ENCODE measurements at regions not wholly inside any gene's neighbourhood (a gene's known extent, or its start where the extent isn't known, plus 50 kb on each side); places are given as distances from the start of the nearest gene placed in this dataset.

DNA sequence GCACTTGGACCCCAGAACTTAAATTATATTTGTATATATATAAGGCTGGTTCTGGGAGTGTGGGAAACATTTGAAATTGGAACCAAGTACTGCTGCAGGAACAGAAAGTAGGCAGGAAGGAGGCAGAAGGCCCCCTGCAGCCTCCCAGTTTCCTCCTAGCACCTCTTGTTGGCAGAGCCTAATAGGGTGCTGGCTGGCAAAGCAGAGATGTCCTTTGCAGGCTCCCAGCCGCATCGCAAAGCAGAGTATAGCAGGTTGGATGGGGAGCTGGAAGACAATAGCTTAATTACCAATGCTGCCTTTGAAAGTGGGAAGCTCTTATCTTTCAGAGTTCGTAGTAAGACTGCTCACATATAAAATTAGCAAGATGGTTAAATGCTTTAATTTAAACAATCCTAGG, 370.8 kb upstream of the C11orf87 start (continued):
- TF ChIP-seq EZH2phosphoT487 (IDR thresholded peaks at IDR 0.05; ENCODE audit: borderline replicate concordance, low read depth) (no peak), GATA2 (CRISPR knock-in tag; IDR thresholded peaks at IDR 0.05) (no peak), NFIC (IDR thresholded peaks at IDR 0.05; ENCODE audit: borderline replicate concordance) (no peak), FOSL2 (IDR thresholded peaks at IDR 0.05; ENCODE audit: borderline replicate concordance, low read depth) (no peak)
- TF ChIP-seq, protein P1, sequence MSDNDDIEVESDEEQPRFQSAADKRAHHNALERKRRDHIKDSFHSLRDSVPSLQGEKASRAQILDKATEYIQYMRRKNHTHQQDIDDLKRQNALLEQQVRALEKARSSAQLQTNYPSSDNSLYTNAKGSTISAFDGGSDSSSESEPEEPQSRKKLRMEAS (IDR thresholded peaks at IDR 0.05; ENCODE audit: low read depth) = no peak
- TF ChIP-seq, protein P2, sequence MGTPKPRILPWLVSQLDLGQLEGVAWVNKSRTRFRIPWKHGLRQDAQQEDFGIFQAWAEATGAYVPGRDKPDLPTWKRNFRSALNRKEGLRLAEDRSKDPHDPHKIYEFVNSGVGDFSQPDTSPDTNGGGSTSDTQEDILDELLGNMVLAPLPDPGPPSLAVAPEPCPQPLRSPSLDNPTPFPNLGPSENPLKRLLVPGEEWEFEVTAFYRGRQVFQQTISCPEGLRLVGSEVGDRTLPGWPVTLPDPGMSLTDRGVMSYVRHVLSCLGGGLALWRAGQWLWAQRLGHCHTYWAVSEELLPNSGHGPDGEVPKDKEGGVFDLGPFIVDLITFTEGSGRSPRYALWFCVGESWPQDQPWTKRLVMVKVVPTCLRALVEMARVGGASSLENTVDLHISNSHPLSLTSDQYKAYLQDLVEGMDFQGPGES (IDR thresholded peaks at IDR 0.05; ENCODE audit: low read depth, low read length) = no peak

DNA sequence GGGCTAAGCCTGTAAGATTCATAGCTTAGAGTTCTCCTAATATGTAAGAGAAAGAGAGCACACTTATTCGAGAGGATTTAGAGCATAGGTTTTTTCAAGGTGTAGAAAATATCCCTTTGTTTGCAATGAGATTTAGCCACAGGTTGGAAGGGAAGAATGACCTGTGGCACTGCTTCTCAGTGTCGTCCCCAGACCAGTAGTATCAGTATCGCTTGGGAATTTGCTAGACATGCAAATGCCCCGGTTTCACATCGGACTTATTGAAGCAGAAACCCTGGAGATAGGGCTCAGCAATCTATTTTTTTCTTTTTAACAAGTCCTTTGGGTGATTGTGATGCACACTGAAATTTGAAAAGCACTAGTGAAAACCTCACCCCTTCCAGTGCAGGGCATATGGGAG, 362.6 kb upstream of the C11orf87 start:
- CTCF ChIA-PET = interaction anchor here (1.2 kb wide), 1 partner anchor 21 kb away, joined by 3 read pairs; no protein-coding TSS in a partner anchor
- TF ChIP-seq, protein P2 (IDR thresholded peaks at IDR 0.05; ENCODE audit: low read depth, low read length) = no peak
- no peak for TF ChIP-seq EZH2phosphoT487 (IDR thresholded peaks at IDR 0.05; ENCODE audit: borderline replicate concordance, low read depth)
- no peak for TF ChIP-seq FOXJ3 (CRISPR knock-in tag; IDR thresholded peaks at IDR 0.05)
- TF ChIP-seq MEF2A (IDR thresholded peaks at IDR 0.05; ENCODE audit: borderline replicate concordance, low read depth) = no peak
- TF ChIP-seq, protein P3, sequence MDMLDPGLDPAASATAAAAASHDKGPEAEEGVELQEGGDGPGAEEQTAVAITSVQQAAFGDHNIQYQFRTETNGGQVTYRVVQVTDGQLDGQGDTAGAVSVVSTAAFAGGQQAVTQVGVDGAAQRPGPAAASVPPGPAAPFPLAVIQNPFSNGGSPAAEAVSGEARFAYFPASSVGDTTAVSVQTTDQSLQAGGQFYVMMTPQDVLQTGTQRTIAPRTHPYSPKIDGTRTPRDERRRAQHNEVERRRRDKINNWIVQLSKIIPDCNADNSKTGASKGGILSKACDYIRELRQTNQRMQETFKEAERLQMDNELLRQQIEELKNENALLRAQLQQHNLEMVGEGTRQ (IDR thresholded peaks at IDR 0.05; ENCODE audit: borderline replicate concordance, low read depth, low read length) = no peak
- TF ChIP-seq NFIC (IDR thresholded peaks at IDR 0.05; ENCODE audit: borderline replicate concordance) = no peak
- no peak for TF ChIP-seq FOSL2 (IDR thresholded peaks at IDR 0.05; ENCODE audit: borderline replicate concordance, low read depth)
- TF ChIP-seq, protein P4, sequence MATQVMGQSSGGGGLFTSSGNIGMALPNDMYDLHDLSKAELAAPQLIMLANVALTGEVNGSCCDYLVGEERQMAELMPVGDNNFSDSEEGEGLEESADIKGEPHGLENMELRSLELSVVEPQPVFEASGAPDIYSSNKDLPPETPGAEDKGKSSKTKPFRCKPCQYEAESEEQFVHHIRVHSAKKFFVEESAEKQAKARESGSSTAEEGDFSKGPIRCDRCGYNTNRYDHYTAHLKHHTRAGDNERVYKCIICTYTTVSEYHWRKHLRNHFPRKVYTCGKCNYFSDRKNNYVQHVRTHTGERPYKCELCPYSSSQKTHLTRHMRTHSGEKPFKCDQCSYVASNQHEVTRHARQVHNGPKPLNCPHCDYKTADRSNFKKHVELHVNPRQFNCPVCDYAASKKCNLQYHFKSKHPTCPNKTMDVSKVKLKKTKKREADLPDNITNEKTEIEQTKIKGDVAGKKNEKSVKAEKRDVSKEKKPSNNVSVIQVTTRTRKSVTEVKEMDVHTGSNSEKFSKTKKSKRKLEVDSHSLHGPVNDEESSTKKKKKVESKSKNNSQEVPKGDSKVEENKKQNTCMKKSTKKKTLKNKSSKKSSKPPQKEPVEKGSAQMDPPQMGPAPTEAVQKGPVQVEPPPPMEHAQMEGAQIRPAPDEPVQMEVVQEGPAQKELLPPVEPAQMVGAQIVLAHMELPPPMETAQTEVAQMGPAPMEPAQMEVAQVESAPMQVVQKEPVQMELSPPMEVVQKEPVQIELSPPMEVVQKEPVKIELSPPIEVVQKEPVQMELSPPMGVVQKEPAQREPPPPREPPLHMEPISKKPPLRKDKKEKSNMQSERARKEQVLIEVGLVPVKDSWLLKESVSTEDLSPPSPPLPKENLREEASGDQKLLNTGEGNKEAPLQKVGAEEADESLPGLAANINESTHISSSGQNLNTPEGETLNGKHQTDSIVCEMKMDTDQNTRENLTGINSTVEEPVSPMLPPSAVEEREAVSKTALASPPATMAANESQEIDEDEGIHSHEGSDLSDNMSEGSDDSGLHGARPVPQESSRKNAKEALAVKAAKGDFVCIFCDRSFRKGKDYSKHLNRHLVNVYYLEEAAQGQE (IDR thresholded peaks at IDR 0.05; ENCODE audit: low read depth, low read length) = no peak
- TF ChIP-seq, protein P5, sequence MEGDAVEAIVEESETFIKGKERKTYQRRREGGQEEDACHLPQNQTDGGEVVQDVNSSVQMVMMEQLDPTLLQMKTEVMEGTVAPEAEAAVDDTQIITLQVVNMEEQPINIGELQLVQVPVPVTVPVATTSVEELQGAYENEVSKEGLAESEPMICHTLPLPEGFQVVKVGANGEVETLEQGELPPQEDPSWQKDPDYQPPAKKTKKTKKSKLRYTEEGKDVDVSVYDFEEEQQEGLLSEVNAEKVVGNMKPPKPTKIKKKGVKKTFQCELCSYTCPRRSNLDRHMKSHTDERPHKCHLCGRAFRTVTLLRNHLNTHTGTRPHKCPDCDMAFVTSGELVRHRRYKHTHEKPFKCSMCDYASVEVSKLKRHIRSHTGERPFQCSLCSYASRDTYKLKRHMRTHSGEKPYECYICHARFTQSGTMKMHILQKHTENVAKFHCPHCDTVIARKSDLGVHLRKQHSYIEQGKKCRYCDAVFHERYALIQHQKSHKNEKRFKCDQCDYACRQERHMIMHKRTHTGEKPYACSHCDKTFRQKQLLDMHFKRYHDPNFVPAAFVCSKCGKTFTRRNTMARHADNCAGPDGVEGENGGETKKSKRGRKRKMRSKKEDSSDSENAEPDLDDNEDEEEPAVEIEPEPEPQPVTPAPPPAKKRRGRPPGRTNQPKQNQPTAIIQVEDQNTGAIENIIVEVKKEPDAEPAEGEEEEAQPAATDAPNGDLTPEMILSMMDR (IDR thresholded peaks at IDR 0.05) = no peak
- no peak for TF ChIP-seq POLR2AphosphoS5 (IDR thresholded peaks at IDR 0.05; ENCODE audit: low read depth, low read length)
- TF ChIP-seq GABPA (IDR thresholded peaks at IDR 0.05; ENCODE audit: low read depth) = no peak
- no peak for TF ChIP-seq TEAD4 (IDR thresholded peaks at IDR 0.05; ENCODE audit: borderline replicate concordance, insufficient read depth)
- TF ChIP-seq NRF1 (IDR thresholded peaks at IDR 0.05; ENCODE audit: low read depth, low read length) = no peak
- TF ChIP-seq RFX5 (IDR thresholded peaks at IDR 0.05; ENCODE audit: low read length) = no peak
- no peak for TF ChIP-seq RAD21 (IDR thresholded peaks at IDR 0.05; ENCODE audit: low read length)
- TF ChIP-seq, protein P6, sequence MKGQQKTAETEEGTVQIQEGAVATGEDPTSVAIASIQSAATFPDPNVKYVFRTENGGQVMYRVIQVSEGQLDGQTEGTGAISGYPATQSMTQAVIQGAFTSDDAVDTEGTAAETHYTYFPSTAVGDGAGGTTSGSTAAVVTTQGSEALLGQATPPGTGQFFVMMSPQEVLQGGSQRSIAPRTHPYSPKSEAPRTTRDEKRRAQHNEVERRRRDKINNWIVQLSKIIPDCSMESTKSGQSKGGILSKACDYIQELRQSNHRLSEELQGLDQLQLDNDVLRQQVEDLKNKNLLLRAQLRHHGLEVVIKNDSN (IDR thresholded peaks at IDR 0.05; ENCODE audit: borderline replicate concordance, low read depth) = no peak
- no peak overlapping the region for H3K9ac ChIP-seq
- H3F3A ChIP-seq (replicated peaks; ENCODE audit: insufficient read depth) = no peaks in the 10 kb centered on the region
- no peaks in the 10 kb centered on the region for H4K20me1 ChIP-seq (ENCODE audit: insufficient read depth)
- H3K36me3 ChIP-seq (replicated peaks in 1 of 2; ENCODE audit: control insufficient read depth in 1 of 2, insufficient read depth in 2 of 2, low read length in 1 of 2) = no peaks in the 10 kb centered on the region
- H3K27ac ChIP-seq (ENCODE audit: low read depth in 2 of 2, low read length in 1 of 2) = no peak overlapping the region
- H2AFZ ChIP-seq (ENCODE audit: low read depth) = no peak overlapping the region
- H3K4me2 ChIP-seq = no peak overlapping the region
- 88% methylated on average over 5 of the region's 5 CpGs for WGBS (ENCODE audit: low lambda C conversion rate)
- no peaks in the 10 kb centered on the region for H3K79me2 ChIP-seq (ENCODE audit: insufficient read depth)
- H3K9me2 ChIP-seq = no peaks in the 10 kb centered on the region
- no peak overlapping the region for H3K4me3 ChIP-seq (ENCODE audit: low read depth in 2 of 2, low read length in 1 of 2)
- 0 out of 4 replicates have a peak, but pooled peaks cover 0 to 3% of the 10 kb centered on the region in 2 experiments for H3K4me1 ChIP-seq (ENCODE audit: control insufficient read depth in 1 of 2, insufficient read depth in 2 of 2, low read depth in 1 of 2, low read length in 1 of 2)
- no peak for DNase-seq
- H3K9me3 ChIP-seq = no peaks in the 10 kb centered on the region
- POLR2A ChIA-PET = no interaction called here
- H3K27me3 ChIP-seq (ENCODE audit: insufficient read depth) = no peaks in the 10 kb centered on the region

Measured in SK-N-SH (cell line).